HG02938 (cell line): ENCODE measurements at regions not wholly inside any gene's neighbourhood (a gene's known extent, or its start where the extent isn't known, plus 50 kb on each side); places are given as distances from the start of the nearest gene placed in this dataset.

Experiments
- ATAC-seq: cut with Tn5 transposase; IDR thresholded peaks from one replicate; pipeline ENCODE4 v1.9.1; 2021; ENCODE audit warnings: mild to moderate bottlenecking, moderate library complexity; ENCODE audit not compliant: unreplicated experiment

DNA sequence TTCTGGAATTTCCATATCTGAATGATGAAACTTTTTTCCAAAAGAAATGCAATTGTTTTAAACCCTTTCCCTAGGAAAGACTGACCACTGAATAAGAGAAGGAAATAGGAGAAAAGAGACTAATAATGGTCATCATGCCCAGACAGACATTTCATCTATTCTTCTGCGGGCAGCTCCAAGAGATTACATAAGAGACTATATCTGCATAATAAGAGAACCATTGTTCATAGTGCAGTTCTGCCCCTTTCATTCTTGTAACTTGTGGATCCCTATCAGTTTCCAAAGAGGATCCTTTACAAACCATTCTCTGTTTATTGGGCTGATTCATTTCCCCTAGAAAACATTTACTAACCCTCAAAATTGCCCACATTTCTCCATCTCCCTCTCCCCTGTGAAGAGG, 197.8 kb downstream of the FSCB start:
- no peak for ATAC-seq

DNA sequence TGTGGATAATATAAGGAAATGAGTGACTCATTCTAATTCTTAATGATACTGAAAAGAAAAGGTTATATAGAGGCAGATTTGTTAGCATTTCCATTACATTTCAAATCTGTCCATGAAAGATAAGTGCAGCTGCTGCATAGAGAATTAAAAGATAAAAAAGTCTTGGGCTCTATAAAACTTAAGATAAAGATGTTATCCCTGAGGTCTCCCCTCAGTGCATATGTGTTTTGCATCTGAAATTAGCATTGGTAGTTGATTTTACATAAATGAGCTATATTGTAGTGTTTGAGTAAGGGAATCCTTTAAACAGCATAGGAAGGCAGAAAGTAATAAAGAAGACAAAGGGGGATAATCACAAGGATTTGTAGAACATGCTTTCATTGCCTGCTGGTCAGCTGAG, 206.2 kb downstream of the FSCB start:
- ATAC-seq, result no peak

DNA sequence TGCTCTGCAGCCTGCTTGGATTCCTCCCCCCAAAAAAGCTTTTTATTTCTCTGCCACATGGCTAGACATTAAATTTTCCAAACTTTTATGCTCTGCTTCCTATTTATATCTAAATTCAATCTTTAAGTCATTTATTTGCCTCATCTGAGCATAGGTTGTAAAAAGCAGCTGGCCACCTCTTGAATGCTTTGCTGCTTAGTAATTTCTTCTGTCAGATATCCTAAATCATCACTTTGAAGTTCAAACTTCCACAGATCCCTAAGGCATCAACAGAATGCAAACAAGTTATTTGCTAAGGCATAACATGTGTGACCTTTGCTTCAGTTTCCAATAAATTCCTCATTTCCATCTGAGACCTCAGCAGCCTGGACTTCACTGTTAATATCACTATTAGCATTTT, 209.6 kb downstream of the FSCB start:
- ATAC-seq, result no peak

DNA sequence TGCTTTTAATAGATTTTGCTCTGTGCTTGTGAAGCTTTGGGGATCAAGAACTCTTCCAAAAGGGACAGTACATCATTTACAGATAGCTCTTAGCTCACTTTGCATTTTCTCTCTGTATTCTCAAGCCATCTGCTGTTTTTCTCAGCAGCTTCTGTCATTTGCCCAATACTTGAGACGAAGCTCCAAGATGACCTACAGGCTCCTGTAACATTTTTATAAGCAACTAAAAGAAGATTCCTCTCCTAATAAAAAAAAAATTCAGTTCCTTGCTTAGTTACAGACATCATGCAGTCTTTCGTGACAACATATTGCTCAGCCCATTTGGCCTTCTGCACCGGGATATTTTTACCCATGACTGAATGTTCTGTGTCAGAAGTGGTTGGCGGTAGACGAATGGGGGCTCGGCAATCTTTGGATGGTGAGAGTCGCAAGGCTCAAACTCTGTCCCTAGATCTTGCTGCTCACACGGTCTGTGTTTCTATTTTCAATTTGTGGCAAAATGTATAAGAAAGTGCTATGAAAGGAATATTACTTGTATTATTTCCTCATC, 215.6 kb downstream of the FSCB start:
- ATAC-seq, result no peak

DNA sequence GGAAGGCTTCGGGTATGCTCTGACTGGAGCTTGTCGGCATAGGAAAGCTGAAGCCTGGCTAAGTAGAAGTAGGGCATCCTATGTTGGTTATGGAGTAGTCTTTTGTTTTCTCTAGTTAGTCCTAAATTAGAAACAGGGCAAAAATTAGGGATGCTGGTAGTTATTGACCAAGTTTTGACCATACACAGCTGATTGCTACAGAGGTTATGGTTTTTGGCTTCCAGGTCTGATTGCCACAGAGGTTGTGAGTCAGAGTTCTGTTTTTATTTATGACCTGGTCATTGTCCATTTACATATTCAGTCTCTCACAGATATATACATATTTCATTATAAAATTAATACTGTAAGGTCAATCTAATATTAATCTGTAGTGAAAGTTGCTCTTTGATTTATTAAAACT, 219.2 kb downstream of the FSCB start:
- no peak for ATAC-seq

DNA sequence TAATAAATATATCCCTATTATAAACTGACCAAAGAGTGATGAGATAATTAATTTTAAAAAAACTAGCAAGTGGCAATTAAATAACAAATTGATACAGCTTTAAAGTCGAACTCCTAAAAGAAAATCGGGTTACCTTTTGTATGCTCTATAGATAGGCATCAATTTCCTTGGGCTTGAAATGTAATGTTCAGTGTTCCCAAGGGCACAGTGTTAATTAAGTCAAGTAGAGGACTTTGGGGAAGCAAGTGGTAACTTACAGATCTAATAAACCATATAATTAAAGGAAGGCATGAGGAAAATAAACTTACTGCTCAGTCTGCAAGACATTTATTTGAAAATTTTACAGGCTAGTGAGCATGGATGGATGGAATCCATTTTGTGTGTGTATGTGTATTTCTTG, 220.9 kb downstream of the FSCB start:
- ATAC-seq, result no peak

DNA sequence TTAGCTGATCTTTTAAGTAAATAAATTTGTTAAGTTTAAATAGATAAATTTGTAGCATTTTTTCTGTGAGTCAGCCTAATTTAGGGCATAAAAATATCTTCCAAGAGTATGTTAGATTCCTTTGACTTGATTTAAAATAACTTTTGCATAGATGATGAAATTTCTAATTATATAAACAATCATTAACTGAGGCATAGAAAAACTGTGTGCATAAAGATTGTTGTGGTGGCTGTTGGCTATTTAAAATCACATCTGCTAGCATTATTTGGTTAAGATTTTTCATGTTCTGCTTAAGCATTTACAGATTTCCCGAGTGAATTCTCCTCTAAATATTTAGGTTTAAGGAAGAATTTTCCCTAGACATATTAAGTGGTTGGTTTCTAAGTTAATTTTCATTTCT, 223.2 kb downstream of the FSCB start:
- no peak for ATAC-seq

DNA sequence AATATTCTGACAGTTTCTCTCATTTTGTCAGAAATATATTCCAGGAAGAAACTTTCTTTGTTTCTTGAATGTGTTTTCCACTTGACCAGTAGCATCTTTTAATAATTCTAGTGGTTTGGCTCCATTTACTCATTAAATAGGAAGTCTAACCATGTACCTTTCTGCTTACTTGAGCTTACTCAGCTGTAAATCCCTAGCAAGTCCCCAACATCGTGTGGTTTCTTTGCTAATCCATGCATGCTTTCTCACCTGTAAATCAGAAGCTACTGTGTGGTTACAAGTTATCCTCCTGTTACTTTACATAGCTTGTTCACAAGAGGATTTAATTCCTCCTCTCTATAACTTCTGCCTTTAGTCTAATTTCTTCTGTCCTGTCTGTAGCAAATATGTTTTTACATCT, 227.7 kb downstream of the FSCB start:
- ATAC-seq, result no peak

DNA sequence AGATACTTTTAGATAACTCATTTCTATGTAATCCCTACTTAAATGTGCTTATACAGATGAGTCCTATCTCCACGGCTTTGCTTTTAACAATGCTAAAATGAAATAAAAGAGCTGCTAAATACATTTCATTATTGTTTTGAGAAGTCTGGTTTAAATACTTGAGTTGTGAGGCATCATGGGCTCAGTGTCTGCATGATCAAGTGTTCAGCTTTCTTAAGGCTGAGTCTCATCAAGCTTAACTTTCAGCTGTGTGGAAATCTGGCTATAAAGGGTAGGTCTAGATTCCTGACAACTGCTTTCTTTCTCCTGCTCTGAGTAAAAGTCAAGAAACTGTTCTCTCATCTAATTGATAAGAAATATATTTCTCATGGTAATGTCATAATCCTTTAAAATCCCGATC, 235.4 kb downstream of the FSCB start:
- ATAC-seq, result no peak

DNA sequence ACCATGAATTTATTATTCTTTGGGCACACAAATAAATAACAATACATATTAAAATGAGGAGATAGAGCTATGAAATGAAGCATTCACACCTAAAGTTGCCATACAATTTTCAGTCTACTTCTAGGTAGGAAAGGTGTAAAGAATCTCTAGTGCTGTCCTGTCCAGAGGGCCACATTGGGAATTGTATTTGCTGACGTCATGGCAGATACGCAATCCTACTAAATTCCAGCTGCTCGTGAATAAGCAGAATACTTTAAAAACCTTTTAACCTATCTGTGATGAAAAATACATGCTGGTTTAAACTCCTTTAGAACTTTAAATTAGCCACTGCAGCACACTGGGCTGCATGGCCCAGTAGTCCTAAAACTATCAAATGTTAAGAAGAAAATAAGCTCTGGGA, 236.1 kb downstream of the FSCB start:
- ATAC-seq, result no peak

DNA sequence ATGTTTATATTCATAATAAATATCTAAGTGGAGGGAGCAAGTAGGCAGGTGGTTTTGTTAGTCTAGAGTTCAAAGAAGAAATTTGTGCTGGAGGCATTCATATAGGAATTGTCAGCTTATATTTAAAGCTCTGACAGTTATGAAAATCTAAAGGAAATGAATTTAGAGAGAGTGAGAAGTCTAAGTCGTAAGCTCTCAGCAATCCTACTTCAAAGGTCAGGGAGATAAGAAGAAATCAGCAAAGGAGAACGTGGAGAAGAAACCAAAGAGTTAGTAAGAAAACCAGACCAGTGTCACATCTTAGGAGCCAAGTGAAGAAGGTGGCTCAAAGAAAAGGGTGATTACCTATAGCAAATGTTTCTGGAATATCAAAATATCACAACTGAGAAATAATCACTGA, 241.8 kb downstream of the FSCB start:
- no peak for ATAC-seq

DNA sequence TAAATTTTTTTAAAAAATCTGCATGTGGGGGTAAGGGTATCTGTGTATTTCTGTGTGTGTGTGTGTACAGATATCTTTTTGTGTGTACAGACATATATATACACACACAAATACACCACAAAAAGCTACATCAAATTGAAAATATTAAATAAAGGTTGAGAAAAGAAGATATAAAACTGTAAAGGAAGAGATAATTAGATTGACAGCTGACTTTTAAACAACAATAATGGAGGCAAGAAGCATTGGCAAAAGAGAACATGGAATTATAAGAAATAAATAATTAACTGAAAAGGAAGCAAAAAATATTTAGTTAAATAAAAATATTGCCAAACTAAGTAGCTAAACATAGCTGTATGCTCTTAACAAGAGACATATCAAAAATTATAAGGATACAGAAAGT, 291.4 kb downstream of the FSCB start:
- no peak for ATAC-seq

DNA sequence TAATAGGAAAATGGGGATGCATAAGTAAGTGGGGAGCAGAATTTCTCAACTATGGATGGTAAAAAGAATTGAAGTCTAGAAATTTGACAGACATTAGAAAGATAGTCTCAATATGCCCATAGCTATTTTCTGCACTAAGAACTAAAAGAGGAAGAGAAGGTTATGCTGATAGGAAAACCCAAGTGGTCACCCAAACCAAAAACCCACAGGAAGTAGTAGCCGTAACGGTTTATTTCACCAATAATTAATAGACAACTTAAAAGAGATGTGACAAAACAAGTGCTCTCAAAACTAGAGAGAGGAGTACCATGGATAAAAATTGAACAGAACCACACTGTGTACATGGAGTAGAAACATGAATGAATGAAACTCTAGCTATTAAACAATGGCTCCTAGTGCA, 295.4 kb downstream of the FSCB start:
- no peak for ATAC-seq

DNA sequence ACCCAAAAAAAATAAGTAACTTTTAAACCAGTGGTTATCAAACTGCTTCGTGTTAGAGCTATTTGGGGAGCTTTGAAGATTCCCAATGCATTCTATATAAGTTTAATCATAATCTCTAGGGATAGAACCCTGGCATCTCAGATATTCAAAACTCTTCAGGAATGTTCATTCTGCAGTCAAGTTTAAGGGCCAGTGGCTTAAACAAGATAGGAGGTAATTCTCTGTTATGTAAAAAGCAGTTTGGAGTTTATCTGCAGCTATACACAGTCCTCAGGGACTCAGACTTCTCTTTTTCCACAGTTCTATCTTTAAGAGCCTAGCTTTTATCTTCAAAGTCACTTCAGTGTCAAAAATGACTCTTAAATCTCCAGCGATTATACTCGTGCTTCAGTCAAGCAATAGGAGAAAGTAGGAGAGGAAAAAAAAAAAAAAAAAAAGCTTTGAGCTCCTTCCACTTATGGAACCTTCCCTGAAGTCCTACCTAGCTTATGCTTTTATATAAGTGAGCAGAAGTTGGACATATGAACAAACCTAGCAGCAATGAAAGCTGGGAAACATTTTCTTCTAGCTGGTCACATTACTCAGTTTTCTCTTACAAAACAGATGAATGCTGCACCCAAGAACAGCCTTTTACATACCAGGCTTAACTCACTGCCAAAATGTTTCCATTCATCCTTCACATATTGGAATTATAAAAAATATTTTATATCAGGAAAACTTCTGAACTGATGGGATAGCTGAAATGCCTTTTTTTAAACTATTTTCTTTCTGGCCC, 302.8 kb downstream of the FSCB start:
- no peak for ATAC-seq

DNA sequence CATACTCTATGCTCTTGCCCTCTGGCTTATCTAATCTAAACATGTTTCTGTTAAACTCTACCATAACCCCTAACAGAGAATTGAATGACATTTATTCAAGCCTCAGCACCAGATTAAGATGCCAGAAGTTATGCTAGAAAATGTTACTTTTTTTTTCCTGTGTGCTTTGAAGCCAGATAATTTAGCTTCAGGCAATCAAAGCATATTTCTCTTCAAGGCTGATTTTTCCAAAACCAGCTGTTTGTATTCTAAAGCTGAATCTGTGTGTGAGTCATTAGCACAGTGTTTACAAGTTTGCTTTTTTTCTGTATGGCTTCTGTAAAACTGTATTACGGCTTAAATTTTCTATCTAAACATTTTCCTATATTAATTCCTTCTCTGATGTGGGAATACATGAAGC, 326.1 kb downstream of the FSCB start:
- no peak for ATAC-seq

DNA sequence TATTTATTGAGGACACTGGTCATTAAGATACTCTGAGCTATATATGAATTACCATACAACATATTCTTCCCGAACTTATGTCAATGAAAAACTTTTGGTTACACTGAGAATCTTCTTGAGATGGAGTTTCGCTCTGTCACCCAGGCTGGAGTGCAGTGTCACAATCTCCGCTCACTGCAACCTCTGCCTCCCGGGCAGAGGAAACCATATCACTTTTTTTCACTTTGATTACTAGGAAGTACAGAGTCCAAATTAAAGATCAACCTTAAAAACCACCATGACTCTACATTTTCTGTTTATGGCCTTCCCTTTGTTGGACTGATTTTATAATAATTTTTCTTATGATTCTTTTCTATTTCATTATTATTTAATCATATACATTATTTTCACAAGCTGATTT, 336.5 kb downstream of the FSCB start:
- ATAC-seq, result no peak

DNA sequence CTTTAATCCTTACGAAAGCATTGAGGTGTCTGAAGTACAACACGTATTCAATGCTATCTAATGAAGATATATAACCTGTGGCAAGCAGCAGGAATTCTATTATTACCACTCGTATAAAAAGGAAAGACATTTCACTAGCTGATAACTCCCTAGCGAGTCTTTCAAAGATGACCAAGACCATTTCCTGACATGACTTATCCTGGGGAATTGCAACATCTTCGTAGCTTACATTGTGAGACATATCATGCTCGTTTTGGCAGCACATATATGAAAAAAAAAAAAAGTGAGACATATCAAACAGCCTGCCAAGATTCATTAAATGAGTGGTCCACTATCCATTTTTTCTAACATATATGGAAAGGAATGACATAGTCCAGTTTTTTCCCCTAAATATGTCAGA, 337.0 kb downstream of the FSCB start:
- ATAC-seq, result no peak

DNA sequence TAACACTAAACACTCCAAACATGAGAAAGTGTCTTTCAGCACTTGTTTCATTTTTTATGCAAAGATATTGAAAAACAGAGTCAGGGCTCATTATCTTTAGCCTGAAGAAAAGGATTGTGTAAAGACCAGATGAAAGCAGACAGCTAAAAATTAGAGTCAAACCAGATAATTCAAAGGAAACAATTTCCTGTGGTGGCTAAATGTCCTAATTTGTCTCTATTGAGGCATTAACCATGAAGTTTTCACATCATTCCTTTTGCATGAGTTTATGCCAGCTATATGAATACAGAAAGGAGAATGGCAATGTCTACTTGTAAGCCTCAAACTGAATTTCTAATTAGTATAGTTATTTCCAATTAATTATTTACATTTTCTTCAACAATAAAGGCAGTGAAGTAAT, 338.5 kb downstream of the FSCB start:
- ATAC-seq, result no peak

DNA sequence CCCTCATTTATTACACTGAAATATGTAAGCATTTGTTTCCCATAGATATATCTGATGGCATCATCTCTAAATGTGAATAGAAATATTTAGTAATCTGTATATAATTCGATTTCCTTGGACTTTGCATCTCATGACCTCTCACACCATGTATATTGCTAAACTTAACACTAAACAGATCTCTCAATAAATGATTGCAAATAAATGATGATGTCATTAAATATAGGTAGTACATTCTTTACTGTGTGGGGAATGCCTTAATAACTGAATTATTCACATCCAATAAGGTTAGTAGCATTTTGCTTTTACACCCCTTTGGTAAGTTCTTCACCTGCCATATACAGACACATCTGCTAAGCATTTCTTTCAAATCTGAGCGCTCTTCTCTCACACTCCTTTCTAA, 340.5 kb downstream of the FSCB start:
- ATAC-seq, result no peak

DNA sequence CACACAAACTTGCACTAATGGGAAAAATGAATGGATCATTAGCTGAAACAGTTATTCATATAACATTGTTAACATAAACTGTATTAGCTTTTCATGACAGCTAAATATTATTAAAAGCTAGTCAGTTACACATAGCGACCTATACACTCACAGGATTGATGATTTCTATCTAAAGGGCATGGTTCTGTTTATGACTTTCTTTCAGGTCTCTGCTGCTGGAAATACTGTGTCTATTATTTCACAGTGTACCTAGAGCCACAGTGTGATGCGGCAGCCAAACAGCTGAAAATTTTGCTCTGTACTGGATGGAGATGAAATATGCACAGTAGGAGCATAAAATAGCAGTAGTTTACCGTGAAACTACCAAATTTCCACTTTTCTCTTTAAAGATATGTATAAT, 341.1 kb downstream of the FSCB start:
- ATAC-seq, result no peak

DNA sequence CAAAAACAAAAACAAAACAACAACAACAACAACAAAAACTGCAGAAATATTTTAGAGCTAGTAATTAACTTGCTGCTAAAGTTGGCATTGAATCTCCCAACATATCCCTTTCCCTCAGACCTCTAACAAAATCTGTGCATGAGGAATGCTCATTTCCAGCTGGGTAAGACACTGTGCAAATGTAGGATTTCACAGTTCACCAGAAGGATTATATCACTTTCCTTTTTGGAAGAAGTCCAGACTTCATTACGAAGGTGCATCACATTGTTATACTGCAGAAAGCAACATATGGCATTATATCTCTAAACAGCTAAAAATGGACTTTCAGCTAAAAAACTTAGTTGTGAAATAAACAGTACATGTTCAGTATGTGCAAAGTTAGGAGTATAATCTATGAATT, 341.8 kb downstream of the FSCB start:
- ATAC-seq, result no peak

DNA sequence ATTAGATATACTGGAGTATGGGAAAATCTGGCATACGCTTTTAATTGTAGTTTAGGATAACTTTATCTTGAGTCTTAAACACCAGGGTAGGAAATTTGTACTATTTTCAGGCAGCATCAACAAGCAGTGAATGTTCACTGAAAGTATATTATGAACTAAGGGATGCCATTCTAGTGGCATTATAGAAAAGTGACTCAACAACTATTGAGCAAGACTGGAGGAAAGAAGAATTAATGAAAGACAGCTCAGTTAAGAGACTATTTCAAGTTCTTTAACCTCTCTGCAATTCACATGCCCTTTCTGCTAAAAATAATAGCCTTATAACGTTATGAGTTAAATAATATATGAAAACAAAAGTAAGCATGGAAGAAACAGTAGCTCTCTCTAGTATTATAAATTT, 343.1 kb downstream of the FSCB start:
- ATAC-seq, result no peak

DNA sequence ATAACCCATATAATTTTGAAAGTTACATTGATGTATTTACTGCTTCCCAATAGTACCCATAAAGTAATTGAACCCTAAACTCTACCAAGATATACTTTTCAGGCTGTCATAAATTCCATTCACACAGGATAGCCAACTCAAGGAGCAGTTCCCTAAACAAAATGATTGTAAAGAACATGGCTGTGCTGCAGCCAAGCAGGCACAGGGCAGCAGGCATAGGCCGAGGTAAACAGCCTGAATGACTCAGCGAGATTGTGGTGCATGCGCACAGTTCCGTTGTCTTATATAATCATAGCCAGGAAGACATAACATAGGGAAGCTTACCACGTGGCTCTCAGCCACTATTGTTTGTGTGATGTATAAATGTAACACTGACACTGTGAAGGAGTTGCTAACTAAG, 344.9 kb downstream of the FSCB start:
- ATAC-seq, result no peak
